HepG2 (cell line): ENCODE measurements at regions not wholly inside any gene's neighbourhood (a gene's known extent, or its start where the extent isn't known, plus 50 kb on each side); places are given as distances from the start of the nearest gene placed in this dataset.

Source experiments
- ATF4 ChIP-seq, 2 experiments: fragments of 450-650 bp in 1 of 2; sonication (generic) in 1 of 2; formaldehyde crosslinking; IDR thresholded peaks; 2 replicates each; pipeline versions ENCODE4 v1.5.0 to v1.8.0; 2020 to 2022; ENCODE audit warnings: mild to moderate bottlenecking in 1 of 2, missing genetic modification reagents in 1 of 2
- ATF5 ChIP-seq: sonication (generic); formaldehyde crosslinking; IDR thresholded peaks from 2 replicates; pipeline ENCODE4 v1.4.0; 2020; ENCODE audit warnings: mild to moderate bottlenecking, low read depth, missing genetic modification reagents
- CEBPZ ChIP-seq: IDR thresholded peaks from 2 replicates; pipeline ENCODE4 v1.6.1; 2012; ENCODE audit warnings: low read length, improper control_type of control experiment
- ELK4 ChIP-seq: sonication (generic); formaldehyde crosslinking; IDR thresholded peaks from 2 replicates; pipeline ENCODE4 v1.9.0; 2021; ENCODE audit warnings: missing genetic modification reagents, borderline replicate concordance
- RFXANK ChIP-seq: IDR thresholded peaks from 2 replicates; pipeline ENCODE4 v1.6.1; 2016
- TCF7L2 ChIP-seq: IDR thresholded peaks from 2 replicates; pipeline ENCODE4 v1.6.1; 2011; ENCODE audit warnings: mild to moderate bottlenecking, low read depth, low read length, moderate library complexity
- ZNF550 ChIP-seq: sonication (generic); formaldehyde crosslinking; IDR thresholded peaks from 2 replicates; pipeline ENCODE4 v1.4.0; 2020; ENCODE audit warnings: mild to moderate bottlenecking, missing genetic modification reagents, borderline replicate concordance
- ZNF572 ChIP-seq: sonication (generic); formaldehyde crosslinking; IDR thresholded peaks from 2 replicates; pipeline ENCODE4 v1.5.1; 2020; ENCODE audit warnings: mild to moderate bottlenecking, missing genetic modification reagents
- ZNF747 ChIP-seq: sonication (generic); formaldehyde crosslinking; IDR thresholded peaks from 2 replicates; pipeline ENCODE4 v1.8.1; 2023; ENCODE audit warnings: missing genetic modification reagents, mild to moderate bottlenecking, borderline replicate concordance

GRCh38 chr14:55913324-55914025 is 204.7 kb upstream of the PELI2 start (continued):
- no peak for TF ChIP-seq TCF7L2
- TF ChIP-seq ATF4 (CRISPR knock-in tag; IDR thresholded peaks at IDR 0.05) = no peak
- no peak for TF ChIP-seq ELK4 (CRISPR knock-in tag)
- no peak for TF ChIP-seq ZNF572 (CRISPR knock-in tag)
- no peak for TF ChIP-seq RFXANK (CRISPR knock-in tag)
- no peak for TF ChIP-seq CEBPZ
- no peak for TF ChIP-seq ZNF747 (CRISPR knock-in tag)
- no peak for TF ChIP-seq ZNF550 (CRISPR knock-in tag)
- TF ChIP-seq ATF5 (CRISPR knock-in tag) = no peak
